ENCODE measurements at regions not wholly inside any gene's neighbourhood (a gene's known extent, or its start where the extent isn't known, plus 50 kb on each side); places are given as distances from the start of the nearest gene placed in this dataset.
"Not testable (repeated sequence)": the region's sequence is repeated elsewhere in the genome, so short reads cannot be mapped to it uniquely, and the experiment has no call there.

- no peak for TF ChIP-seq EZH2 (IDR thresholded peaks at IDR 0.05; ENCODE audit: borderline replicate concordance, low read length)
- TF ChIP-seq CTCF (IDR thresholded peaks at IDR 0.05; ENCODE audit: low read length) = no peak
- H3K9ac ChIP-seq (ENCODE audit: low read length) = no peak overlapping the region
- no peaks in the 10 kb centered on the region for H3F3A ChIP-seq (ENCODE audit: insufficient read depth, low read length)
- no peaks in the 10 kb centered on the region for H3K27me3 ChIP-seq (ENCODE audit: insufficient read depth, low read length)
- H3K4me1 ChIP-seq (ENCODE audit: insufficient read depth, low read length, severe bottlenecking) = peaks cover 15% of the 10 kb centered on the region
- H3K4me3 ChIP-seq (ENCODE audit: low read depth, low read length, poor library complexity, severe bottlenecking) = no peak overlapping the region
- no peak overlapping the region for H3K4me2 ChIP-seq (ENCODE audit: low read length)
- H4K20me1 ChIP-seq (ENCODE audit: insufficient read depth, low read length) = no peaks in the 10 kb centered on the region
- H3K27ac ChIP-seq (ENCODE audit: low read depth, low read length, poor library complexity, severe bottlenecking) = no peak overlapping the region
- no peaks in the 10 kb centered on the region for H3K9me2 ChIP-seq (ENCODE audit: low read depth, low read length)
- H2AFZ ChIP-seq (ENCODE audit: low read length) = no peak overlapping the region
- H3K79me2 ChIP-seq (ENCODE audit: insufficient read depth, low read length) = no peaks in the 10 kb centered on the region
- H3K9me3 ChIP-seq (ENCODE audit: low read length) = no peaks in the 10 kb centered on the region
- no peaks in the 10 kb centered on the region for H3K36me3 ChIP-seq (ENCODE audit: insufficient read depth, low read length)
These were observed 177.3 kb downstream of the C9orf152 start for GRCh38 chr9:110030632-110031031.

GRCh38 chr9:110031511-110032173 is 176.3 kb downstream of the C9orf152 start:
- H3K36me3 ChIP-seq (ENCODE audit: insufficient read depth, low read length) = no peaks in the 10 kb centered on the region
- no peaks in the 10 kb centered on the region for H4K20me1 ChIP-seq (ENCODE audit: insufficient read depth, low read length)
- H3K4me1 ChIP-seq (ENCODE audit: insufficient read depth, low read length, severe bottlenecking) = peaks cover 10% of the 10 kb centered on the region
- no peak overlapping the region for H3K9ac ChIP-seq (ENCODE audit: low read length)
- no peaks in the 10 kb centered on the region for H3K79me2 ChIP-seq (ENCODE audit: insufficient read depth, low read length)
- no peak overlapping the region for H3K4me2 ChIP-seq (ENCODE audit: low read length)
- no peak overlapping the region for H2AFZ ChIP-seq (ENCODE audit: low read length)
- no peaks in the 10 kb centered on the region for H3K27me3 ChIP-seq (ENCODE audit: insufficient read depth, low read length)
- no peak overlapping the region for H3K27ac ChIP-seq (ENCODE audit: low read depth, low read length, poor library complexity, severe bottlenecking)
- no peaks in the 10 kb centered on the region for H3F3A ChIP-seq (ENCODE audit: insufficient read depth, low read length)
- H3K4me3 ChIP-seq (ENCODE audit: low read depth, low read length, poor library complexity, severe bottlenecking) = no peak overlapping the region
- H3K9me2 ChIP-seq (ENCODE audit: low read depth, low read length) = no peaks in the 10 kb centered on the region
- TF ChIP-seq EZH2 (IDR thresholded peaks at IDR 0.05; ENCODE audit: borderline replicate concordance, low read length) = no peak
- no peak for TF ChIP-seq CTCF (IDR thresholded peaks at IDR 0.05; ENCODE audit: low read length)
- H3K9me3 ChIP-seq (ENCODE audit: low read length) = no peaks in the 10 kb centered on the region

- not testable (repeated sequence) for H3K9ac ChIP-seq (ENCODE audit: low read length); H3K79me2 ChIP-seq (ENCODE audit: insufficient read depth, low read length); H3K36me3 ChIP-seq (ENCODE audit: insufficient read depth, low read length); H3K4me2 ChIP-seq (ENCODE audit: low read length); H3K27me3 ChIP-seq (ENCODE audit: insufficient read depth, low read length); H3F3A ChIP-seq (ENCODE audit: insufficient read depth, low read length); H3K27ac ChIP-seq (ENCODE audit: low read depth, low read length, poor library complexity, severe bottlenecking); H2AFZ ChIP-seq (ENCODE audit: low read length); H3K9me2 ChIP-seq (ENCODE audit: low read depth, low read length); H4K20me1 ChIP-seq (ENCODE audit: insufficient read depth, low read length); H3K4me1 ChIP-seq (ENCODE audit: insufficient read depth, low read length, severe bottlenecking); H3K9me3 ChIP-seq (ENCODE audit: low read length); H3K4me3 ChIP-seq (ENCODE audit: low read depth, low read length, poor library complexity, severe bottlenecking)
These were observed 175.4 kb downstream of the C9orf152 start for GRCh38 chr9:110032532-110032931.

GRCh38 chr9:110033869-110034268 is 174.1 kb downstream of the C9orf152 start:
- no peak overlapping the region for H3K9ac ChIP-seq (ENCODE audit: low read length)
- H3F3A ChIP-seq (ENCODE audit: insufficient read depth, low read length) = no peaks in the 10 kb centered on the region
- H3K79me2 ChIP-seq (ENCODE audit: insufficient read depth, low read length) = no peaks in the 10 kb centered on the region
- no peak overlapping the region for H3K4me2 ChIP-seq (ENCODE audit: low read length)
- H3K4me1 ChIP-seq (ENCODE audit: insufficient read depth, low read length, severe bottlenecking) = no peaks in the 10 kb centered on the region
- no peak overlapping the region for H3K27ac ChIP-seq (ENCODE audit: low read depth, low read length, poor library complexity, severe bottlenecking)
- H3K9me3 ChIP-seq (ENCODE audit: low read length) = no peaks in the 10 kb centered on the region
- no peaks in the 10 kb centered on the region for H3K9me2 ChIP-seq (ENCODE audit: low read depth, low read length)
- no peak overlapping the region for H2AFZ ChIP-seq (ENCODE audit: low read length)
- TF ChIP-seq EZH2 (IDR thresholded peaks at IDR 0.05; ENCODE audit: borderline replicate concordance, low read length) = no peak
- TF ChIP-seq CTCF (IDR thresholded peaks at IDR 0.05; ENCODE audit: low read length) = no peak
- H3K36me3 ChIP-seq (ENCODE audit: insufficient read depth, low read length) = no peaks in the 10 kb centered on the region
- H4K20me1 ChIP-seq (ENCODE audit: insufficient read depth, low read length) = no peaks in the 10 kb centered on the region
- no peaks in the 10 kb centered on the region for H3K27me3 ChIP-seq (ENCODE audit: insufficient read depth, low read length)
- H3K4me3 ChIP-seq (ENCODE audit: low read depth, low read length, poor library complexity, severe bottlenecking) = no peak overlapping the region
